Inferior parietal cortex (tissue), 1 donor: ENCODE measurements at regions not wholly inside any gene's neighbourhood (a gene's known extent, or its start where the extent isn't known, plus 50 kb on each side); places are given as distances from the start of the nearest gene placed in this dataset.
A peak's percentile ranks its signal among the peaks of the same experiment; 100 is the strongest.
"Not testable (repeated sequence)": the region's sequence is repeated elsewhere in the genome, so short reads cannot be mapped to it uniquely, and the experiment has no call there.

ENCODE experiments used
- DNase-seq: peaks from one replicate; pipeline ENCODE4 v3.0.0-alpha.2; 2016; ENCODE audit errors: extremely low spot score

DNA sequence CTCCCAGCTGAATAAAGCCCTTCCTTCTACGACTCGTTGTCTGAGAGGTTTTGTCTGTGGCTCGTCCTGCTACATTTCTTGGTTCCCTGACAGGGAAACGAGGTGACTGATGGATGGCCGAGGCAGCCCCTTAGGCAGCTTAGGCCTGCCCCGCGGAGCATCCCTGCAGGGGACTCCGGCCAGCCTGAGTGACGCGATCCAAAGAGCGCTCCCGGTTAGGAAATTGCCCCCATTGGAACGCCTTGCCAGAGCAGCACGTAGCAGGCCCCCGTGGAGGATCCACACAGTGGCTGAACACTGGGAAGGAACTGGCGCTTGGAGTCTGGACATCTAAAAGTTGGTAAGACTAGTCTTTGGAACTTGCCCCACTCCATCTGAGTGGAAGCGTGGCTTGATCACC is 296.8 kb upstream of the SGCG start:
- no peak for DNase-seq

- not testable (repeated sequence) for DNase-seq
Observed at GRCh38 chr13:22886061-22886460, 294.7 kb upstream of the SGCG start.

GRCh38 chr13:22889376-22889775 is 291.4 kb upstream of the SGCG start:
- not testable (repeated sequence) for DNase-seq

GRCh38 chr13:22893204-22893603 is 287.6 kb upstream of the SGCG start:
- no peak for DNase-seq

DNA sequence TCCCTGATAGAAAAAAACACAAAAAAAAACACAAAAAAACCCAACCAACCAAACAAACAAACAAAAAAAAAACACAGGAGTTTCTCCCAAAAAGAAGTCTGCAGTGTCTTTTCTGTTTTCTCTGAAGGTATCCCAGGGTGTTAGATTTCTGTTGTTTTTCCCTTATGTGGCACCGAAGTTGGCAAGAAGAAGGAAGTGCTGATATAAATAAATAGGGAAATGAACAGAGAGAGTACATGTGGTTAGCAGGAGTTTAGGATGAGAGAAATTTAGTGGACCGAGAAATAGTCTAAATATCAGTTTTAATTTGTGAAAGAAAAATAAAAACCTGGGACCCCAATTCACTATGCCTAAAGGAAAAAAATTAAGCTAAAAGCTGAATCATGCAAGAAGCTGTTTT is 287.0 kb upstream of the SGCG start:
- DNase-seq, result no peak

DNA sequence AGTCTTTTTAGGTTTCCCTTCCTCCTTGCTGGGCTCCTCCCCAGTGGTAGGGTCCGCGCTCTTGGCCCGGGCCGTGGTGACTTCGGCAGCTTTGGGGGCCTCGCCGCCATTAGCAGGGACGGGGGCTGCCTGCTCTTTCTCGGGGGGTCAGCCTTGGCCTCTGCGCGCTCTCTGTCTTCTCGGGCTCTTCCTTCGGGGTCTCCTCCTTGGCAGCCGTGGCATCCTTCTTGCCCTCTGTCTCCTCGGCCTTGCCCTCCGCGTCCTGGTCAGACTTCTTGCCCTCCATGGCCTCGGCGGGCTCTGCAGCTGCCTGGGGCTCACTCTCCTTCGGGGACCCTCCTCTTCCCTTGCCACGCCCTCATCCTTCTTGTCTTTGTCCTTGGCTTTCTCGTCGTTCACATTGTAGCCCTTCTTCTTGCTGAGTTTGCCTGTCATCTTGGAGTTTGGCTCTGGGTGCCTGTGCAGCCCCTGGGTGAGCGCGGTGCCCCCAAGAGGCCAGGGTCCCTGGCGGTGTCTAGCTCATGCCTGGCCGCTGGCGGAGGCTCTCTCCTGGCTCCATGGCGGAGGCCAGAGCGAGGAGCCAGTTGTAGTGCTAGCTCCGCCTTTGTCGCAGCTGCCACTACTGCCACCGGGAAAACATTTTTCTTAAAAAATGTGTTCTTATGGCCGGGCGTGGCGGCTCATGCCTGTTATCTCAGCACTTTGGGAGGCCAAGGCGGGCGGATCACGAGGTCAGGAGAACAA is 283.0 kb upstream of the SGCG start:
- DNase-seq, result no peak

DNA sequence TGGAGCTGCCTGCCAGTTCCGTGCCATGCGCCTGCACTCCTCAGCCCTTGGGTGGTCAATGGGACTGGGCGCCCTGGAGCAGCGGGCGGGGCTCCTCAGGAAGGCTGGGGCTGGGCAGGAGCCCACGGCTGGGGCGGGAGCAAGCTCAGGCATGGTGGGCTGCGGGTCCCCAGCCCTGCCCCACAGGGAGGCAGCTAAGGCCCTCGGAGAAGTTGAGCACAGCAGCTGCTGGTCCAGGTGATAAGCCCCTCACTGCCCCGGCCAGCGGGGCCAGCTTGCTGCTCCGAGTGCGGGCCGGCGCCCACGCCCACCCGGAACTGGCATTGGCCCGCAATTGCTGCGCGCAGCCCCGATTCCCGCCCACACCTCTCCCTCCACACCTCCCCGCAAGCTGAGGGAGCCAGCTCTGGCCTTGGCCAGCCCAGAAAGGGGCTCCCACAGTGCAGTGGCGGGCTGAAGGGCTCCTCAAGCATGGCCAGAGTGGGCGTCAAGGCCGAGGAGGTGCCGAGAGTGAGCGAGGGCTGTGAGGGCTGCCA is 280.3 kb upstream of the SGCG start:
- not testable (repeated sequence) for DNase-seq

DNA sequence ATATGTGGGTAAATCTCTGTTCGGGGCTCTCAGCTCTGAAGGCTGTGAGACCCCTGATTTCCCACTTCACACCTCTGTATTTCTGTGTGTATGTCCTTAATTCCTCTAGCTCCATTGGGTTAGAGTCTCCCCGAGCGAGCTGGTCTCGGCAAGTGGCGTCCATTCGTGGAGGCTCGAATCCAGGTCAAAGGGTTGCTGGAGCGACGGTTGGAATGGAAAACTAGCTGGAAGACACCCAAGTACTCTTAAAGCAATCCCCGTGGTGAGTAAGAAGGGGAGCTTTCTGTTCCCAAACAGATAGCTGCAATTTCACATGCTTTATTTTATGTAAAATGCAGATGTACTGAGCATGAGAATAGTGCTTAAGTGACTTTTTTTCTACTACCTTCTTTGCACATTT is 277.5 kb upstream of the SGCG start:
- DNase-seq, result no peak

GRCh38 chr13:22903925-22904324 is 276.9 kb upstream of the SGCG start:
- no peak for DNase-seq

- DNase-seq, result peak; percentile 49
Observed at GRCh38 chr13:22915442-22916082, 265.2 kb upstream of the SGCG start.

DNA sequence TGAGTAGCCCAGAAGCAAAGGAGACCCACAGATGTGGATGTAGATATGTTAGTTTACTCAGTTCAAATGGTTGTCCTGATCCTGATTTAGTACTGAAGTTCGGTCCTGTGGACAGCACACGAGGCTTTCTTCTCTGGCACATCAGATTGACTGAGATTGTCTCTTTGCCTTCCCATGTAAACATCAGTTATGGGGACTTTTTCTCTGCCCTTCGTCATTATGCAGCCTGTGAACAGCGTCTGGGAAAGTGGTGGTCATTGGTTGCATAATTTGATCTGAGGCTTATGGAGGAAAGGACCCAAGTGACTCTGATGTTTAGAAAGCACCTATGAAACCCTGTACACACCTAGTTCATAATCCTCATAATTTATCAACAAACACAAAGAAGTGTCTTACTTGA is 264.5 kb upstream of the SGCG start:
- peak; percentile 9 for DNase-seq

- no peak for DNase-seq
Observed at GRCh38 chr13:22925881-22926747, 254.7 kb upstream of the SGCG start.

- DNase-seq, result no peak
Observed at GRCh38 chr13:22926748-22927400, 253.9 kb upstream of the SGCG start.

- DNase-seq, result not testable (repeated sequence)
Observed at GRCh38 chr13:22927845-22928244, 252.9 kb upstream of the SGCG start.

- DNase-seq, result no peak
Observed at GRCh38 chr13:22929381-22930126, 251.2 kb upstream of the SGCG start.

DNA sequence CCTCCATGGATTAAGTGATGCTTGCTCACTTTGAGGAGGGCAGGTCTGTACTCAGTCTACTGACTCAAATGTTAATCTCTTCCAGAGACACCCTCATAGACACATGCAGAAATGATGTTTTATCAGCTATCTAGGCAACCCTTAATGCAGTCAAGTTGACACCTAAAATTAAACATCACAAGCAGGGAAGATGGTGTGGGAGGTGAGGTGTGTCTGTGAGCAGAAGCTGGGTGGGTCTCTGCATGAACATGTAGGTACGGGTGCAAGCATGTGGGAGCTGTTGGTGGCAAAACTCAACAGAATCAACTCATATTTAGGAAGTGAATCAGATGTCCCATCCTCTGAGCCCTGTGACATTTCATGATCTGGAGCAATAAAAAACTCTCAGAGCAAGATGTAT is 249.2 kb upstream of the SGCG start:
- no peak for DNase-seq

- DNase-seq, result not testable (repeated sequence)
Observed at GRCh38 chr13:22932632-22933412, 248.0 kb upstream of the SGCG start.

DNA sequence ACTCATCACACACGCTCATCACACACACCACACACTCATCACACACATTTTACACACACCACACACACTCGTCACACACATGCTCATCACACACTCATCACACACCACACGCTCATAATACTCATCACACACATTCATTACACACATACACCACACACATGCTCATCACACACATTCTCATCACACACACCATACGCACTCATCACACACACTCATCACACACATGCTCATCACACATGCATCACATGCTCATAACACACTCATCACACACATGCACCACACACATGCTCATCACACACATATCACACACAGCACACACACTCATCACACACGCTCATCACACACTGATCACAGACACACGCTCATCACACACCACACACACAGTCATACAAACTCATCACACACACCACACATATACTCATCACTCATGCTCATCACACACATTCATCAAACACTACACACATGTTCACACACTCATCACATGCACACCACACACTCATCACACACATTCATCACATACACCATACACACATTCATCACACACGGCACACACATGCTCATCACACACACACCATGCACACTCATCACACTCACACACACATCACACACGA is 247.1 kb upstream of the SGCG start:
- DNase-seq, result no peak

- no peak for DNase-seq
Observed at GRCh38 chr13:22934744-22935523, 245.8 kb upstream of the SGCG start.
